Testis (tissue), 2 donors: ENCODE measurements at regions not wholly inside any gene's neighbourhood (a gene's known extent, or its start where the extent isn't known, plus 50 kb on each side); places are given as distances from the start of the nearest gene placed in this dataset.

Experiments
- DNase-seq: peaks from one replicate; pipeline ENCODE4 v3.0.0-alpha.2; 2019
- H3K27ac ChIP-seq, 2 donors: fragments of 200-600 bp; sonication (generic); one replicate each; pipeline ENCODE4 v1.5.1; 2019
- H3K27me3 ChIP-seq: fragments of 200-600 bp; sonication (generic); one replicate; pipeline ENCODE4 v1.5.1; 2019
- H3K36me3 ChIP-seq: fragments of 200-600 bp; sonication (generic); one replicate; pipeline ENCODE4 v1.5.1; 2017; ENCODE audit warnings: low read depth; ENCODE audit errors: missing control alignments
- H3K4me1 ChIP-seq: fragments of 200-600 bp; sonication (generic); one replicate; pipeline ENCODE4 v1.5.1; 2019
- H3K4me3 ChIP-seq, 2 donors: fragments of 200-600 bp; sonication (generic); one replicate each; pipeline ENCODE4 v1.5.1; 2017 to 2019
- H3K9me3 ChIP-seq: fragments of 200-600 bp; sonication (generic); one replicate; pipeline ENCODE4 v1.5.1; 2017
- POLR2A ChIP-seq: fragments of 450-650 bp; IDR thresholded peaks from one replicate; pipeline ENCODE4 v1.6.1; 2017; ENCODE audit warnings: antibody characterized with exemption, mild to moderate bottlenecking, moderate library complexity
- WGBS, 2 donors: methylation state at CpG; one replicate each; pipeline ENCODE4 v1.1.5; 2018; 5-methylcytosine and 5-hydroxymethylcytosine counted together
- intact Hi-C: fragments of 100-400 bp; cut with DNase I; formaldehyde crosslinking; loops from one replicate; pipeline ENCODE4 v1.15.1; 2023; ENCODE audit warnings: low total_unique reads
- TF ChIP-seq, protein P1 (sequence below), 3 experiments: fragments of 450-650 bp in 2 of 3; fragments of 200-600 bp in 1 of 3; sonication (generic) in 1 of 3; IDR thresholded peaks; one replicate each; pipeline ENCODE4 v1.5.1; 2016 to 2019; ENCODE audit warnings: antibody characterized with exemption in 3 of 3, mild to moderate bottlenecking in 2 of 3, moderate library complexity in 1 of 3

- H3K27ac ChIP-seq, result no peak overlapping the region
- no peaks in the 10 kb centered on the region for H3K4me1 ChIP-seq
- TF ChIP-seq POLR2A, result no peak
- TF ChIP-seq, protein P1, sequence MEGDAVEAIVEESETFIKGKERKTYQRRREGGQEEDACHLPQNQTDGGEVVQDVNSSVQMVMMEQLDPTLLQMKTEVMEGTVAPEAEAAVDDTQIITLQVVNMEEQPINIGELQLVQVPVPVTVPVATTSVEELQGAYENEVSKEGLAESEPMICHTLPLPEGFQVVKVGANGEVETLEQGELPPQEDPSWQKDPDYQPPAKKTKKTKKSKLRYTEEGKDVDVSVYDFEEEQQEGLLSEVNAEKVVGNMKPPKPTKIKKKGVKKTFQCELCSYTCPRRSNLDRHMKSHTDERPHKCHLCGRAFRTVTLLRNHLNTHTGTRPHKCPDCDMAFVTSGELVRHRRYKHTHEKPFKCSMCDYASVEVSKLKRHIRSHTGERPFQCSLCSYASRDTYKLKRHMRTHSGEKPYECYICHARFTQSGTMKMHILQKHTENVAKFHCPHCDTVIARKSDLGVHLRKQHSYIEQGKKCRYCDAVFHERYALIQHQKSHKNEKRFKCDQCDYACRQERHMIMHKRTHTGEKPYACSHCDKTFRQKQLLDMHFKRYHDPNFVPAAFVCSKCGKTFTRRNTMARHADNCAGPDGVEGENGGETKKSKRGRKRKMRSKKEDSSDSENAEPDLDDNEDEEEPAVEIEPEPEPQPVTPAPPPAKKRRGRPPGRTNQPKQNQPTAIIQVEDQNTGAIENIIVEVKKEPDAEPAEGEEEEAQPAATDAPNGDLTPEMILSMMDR (IDR thresholded peaks at IDR 0.05), result no peak
- H3K4me3 ChIP-seq, result no peak overlapping the region
- no peaks in the 10 kb centered on the region for H3K9me3 ChIP-seq
- intact Hi-C loops, result no loop called here
- H3K36me3 ChIP-seq, result no peaks in the 10 kb centered on the region
- no peak for DNase-seq
- WGBS, 2 donors, result 66 to 67% methylated on average over 2 of the region's 2 CpGs
- H3K27me3 ChIP-seq, result no peaks in the 10 kb centered on the region
These were observed 541.3 kb downstream of the OMA1 start for GRCh38 chr1:58005212-58005611.

DNA sequence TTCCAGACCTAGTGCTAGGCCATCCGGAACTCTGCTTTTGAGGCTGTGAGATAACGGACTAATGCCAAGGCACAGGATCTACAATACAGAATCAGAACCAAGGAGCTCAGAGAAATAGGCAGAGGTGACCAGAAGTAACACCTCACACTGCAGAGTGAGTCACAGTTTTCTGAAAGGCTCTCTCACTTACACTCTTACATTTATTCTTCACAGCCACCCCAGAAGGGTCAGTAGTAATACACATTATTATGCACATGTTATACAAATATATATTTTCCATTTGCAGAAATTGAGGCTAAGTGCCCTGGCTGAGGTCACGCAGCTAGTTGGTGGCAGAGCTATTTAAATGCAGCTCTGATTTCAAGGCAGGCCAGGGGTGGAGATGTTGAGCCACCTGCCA, 542.5 kb downstream of the OMA1 start:
- WGBS, 2 donors, result 89 to 90% methylated on average over 3 of the region's 3 CpGs
- TF ChIP-seq POLR2A, result no peak
- TF ChIP-seq, protein P1 (IDR thresholded peaks at IDR 0.05), result no peak
- Histone ChIP-seq H3K27me3 (no peaks in the 10 kb centered on the region), H3K4me1 (no peaks in the 10 kb centered on the region), H3K9me3 (no peaks in the 10 kb centered on the region), H3K4me3 (no peak overlapping the region), H3K36me3 (no peaks in the 10 kb centered on the region), H3K27ac (no peak overlapping the region)
- intact Hi-C loops, result no loop called here
- no peak for DNase-seq

- no peaks in the 10 kb centered on the region for H3K27me3 ChIP-seq
- intact Hi-C loops, result no loop called here
- 76 to 92% methylated on average over 3 of the region's 3 CpGs for WGBS, 2 donors
- no peak overlapping the region for H3K27ac ChIP-seq
- H3K4me1 ChIP-seq, result no peaks in the 10 kb centered on the region
- DNase-seq, result no peak
- no peaks in the 10 kb centered on the region for H3K9me3 ChIP-seq
- no peak overlapping the region for H3K4me3 ChIP-seq
- TF ChIP-seq POLR2A, result no peak
- TF ChIP-seq, protein P1 (IDR thresholded peaks at IDR 0.05), result no peak
- no peaks in the 10 kb centered on the region for H3K36me3 ChIP-seq
These were observed 543.5 kb downstream of the OMA1 start for GRCh38 chr1:58003059-58003458.

DNA sequence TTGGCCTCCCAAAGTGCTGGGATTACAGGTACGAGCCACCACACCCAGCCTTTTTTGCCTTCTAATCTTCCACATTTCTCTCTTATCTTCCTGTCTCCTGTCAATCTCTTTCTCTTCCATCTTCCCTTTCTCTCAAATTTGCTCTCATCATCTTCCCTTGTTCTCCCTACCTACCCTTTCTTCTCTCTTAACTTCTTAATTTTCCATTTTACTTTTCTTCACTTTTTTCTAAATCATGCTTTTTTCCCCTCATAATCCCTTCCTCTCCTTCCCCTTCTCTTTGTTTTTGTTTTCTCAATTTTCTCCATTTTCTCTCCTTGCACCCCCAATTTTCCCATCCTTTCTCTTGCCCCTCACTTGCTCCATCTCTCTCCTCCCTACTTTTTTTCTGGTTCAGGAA, 545.7 kb downstream of the OMA1 start:
- intact Hi-C loops, result no loop called here
- DNase-seq, result no peak
- Histone ChIP-seq H3K4me3 (no peak overlapping the region), H3K36me3 (no peaks in the 10 kb centered on the region), H3K9me3 (no peaks in the 10 kb centered on the region), H3K4me1 (no peaks in the 10 kb centered on the region), H3K27ac (no peak overlapping the region), H3K27me3 (no peaks in the 10 kb centered on the region)
- WGBS, 2 donors, result 78 to 100% methylated on average over 1 of the region's 1 CpG
- TF ChIP-seq, protein P1 (IDR thresholded peaks at IDR 0.05), result no peak
- no peak for TF ChIP-seq POLR2A

DNA sequence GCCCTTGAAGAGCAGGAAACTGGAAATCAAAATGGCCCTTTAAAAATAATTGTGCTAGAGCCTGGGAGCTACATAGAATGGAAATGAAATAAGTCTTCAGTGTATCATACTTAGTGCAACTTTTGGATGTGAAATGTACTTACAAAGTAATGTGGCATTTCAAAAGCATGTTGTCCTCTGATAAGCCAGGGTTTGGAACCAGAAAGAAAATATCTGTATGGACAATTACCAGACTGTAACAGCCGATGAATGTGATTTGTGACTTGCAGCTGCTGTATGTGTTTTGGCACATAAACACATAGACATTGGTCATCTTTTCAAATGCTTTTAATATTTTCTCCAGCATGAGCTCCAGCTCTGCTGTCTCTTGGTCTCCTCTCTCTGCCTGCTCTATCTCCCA, 546.4 kb downstream of the OMA1 start:
- TF ChIP-seq POLR2A, result no peak
- TF ChIP-seq, protein P1 (IDR thresholded peaks at IDR 0.05), result no peak
- no peak overlapping the region for H3K27ac ChIP-seq
- WGBS, 2 donors, result 31 to 48% methylated on average over 1 of the region's 1 CpG
- DNase-seq, result no peak
- no peaks in the 10 kb centered on the region for H3K36me3 ChIP-seq
- no peaks in the 10 kb centered on the region for H3K27me3 ChIP-seq
- H3K9me3 ChIP-seq, result no peaks in the 10 kb centered on the region
- no peak overlapping the region for H3K4me3 ChIP-seq
- intact Hi-C loops, result no loop called here
- H3K4me1 ChIP-seq, result no peaks in the 10 kb centered on the region
